ENCODE measurements at regions not wholly inside any gene's neighbourhood (a gene's known extent, or its start where the extent isn't known, plus 50 kb on each side); places are given as distances from the start of the nearest gene placed in this dataset.
A peak's percentile ranks its signal among the peaks of the same experiment; 100 is the strongest.
"Not testable (repeated sequence)": the region's sequence is repeated elsewhere in the genome, so short reads cannot be mapped to it uniquely, and the experiment has no call there.

DNA sequence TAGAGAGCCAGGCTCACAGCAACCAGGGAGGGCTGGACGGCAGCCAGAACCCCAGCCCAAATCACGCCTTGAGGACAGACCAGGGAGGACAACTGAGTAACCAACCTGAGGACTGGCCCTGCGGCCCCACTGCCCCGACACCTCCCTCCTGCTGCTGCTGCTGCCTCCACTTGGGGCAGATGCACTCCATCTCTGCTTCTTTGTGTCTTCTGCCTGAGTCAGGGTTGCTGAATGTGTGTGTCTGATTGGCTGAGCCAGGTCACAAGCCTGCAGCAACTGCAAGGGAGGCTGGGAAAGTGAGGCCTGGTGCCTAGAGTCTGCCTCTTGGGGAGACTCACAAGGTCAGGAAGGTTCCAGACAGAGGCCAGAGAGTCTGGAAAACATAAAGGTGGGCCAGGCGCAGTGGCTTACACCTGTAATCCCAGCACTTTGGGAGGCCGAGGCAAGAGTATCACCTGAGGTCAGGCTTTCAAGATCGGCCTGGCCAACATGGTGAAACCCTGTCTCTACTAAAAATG lies 83.4 kb downstream of the ZFP36L2 start:
- no peaks in the 10 kb centered on the region for H3K4me1 ChIP-seq (ENCODE audit: low read length)

GRCh38 chr2:43141636-43142151 lies 84.7 kb downstream of the ZFP36L2 start:
- not testable (repeated sequence) for H3K79me2 ChIP-seq (ENCODE audit: low read length); H3K4me2 ChIP-seq (ENCODE audit: low read depth, low read length, poor library complexity, severe bottlenecking); H3K27ac ChIP-seq (ENCODE audit: low read length); H3K9me2 ChIP-seq (replicated peaks; ENCODE audit: insufficient read depth, low read length); H3K27me3 ChIP-seq (ENCODE audit: low read length); DNase-seq; H2AFZ ChIP-seq (ENCODE audit: low read length); H3K4me1 ChIP-seq (ENCODE audit: low read length); H3K4me3 ChIP-seq (ENCODE audit: low read length); H3K9me3 ChIP-seq (ENCODE audit: low read length); H4K20me1 ChIP-seq (ENCODE audit: insufficient read depth, low read depth, low read length); H3K9ac ChIP-seq (ENCODE audit: low read length); H3K36me3 ChIP-seq (ENCODE audit: insufficient read depth, low read length)

More for the DNA sequence above, 83.4 kb downstream of the ZFP36L2 start:
- Histone ChIP-seq H3K27ac (ENCODE audit: low read length) (no peak overlapping the region), H3K9me2 (replicated peaks; ENCODE audit: insufficient read depth, low read length) (no peaks in the 10 kb centered on the region), H2AFZ (ENCODE audit: low read length) (no peak overlapping the region), H3K36me3 (ENCODE audit: insufficient read depth, low read length) (no peaks in the 10 kb centered on the region), H3K9me3 (ENCODE audit: low read length) (no peaks in the 10 kb centered on the region), H3K4me2 (ENCODE audit: low read depth, low read length, poor library complexity, severe bottlenecking) (no peak overlapping the region), H3K27me3 (ENCODE audit: low read length) (no peaks in the 10 kb centered on the region), H3K9ac (ENCODE audit: low read length) (no peak overlapping the region), H4K20me1 (ENCODE audit: insufficient read depth, low read depth, low read length) (no peaks in the 10 kb centered on the region), H3K79me2 (ENCODE audit: low read length) (no peaks in the 10 kb centered on the region), H3K4me3 (ENCODE audit: low read length) (no peak overlapping the region)
- peak; percentile 60 for DNase-seq

DNA sequence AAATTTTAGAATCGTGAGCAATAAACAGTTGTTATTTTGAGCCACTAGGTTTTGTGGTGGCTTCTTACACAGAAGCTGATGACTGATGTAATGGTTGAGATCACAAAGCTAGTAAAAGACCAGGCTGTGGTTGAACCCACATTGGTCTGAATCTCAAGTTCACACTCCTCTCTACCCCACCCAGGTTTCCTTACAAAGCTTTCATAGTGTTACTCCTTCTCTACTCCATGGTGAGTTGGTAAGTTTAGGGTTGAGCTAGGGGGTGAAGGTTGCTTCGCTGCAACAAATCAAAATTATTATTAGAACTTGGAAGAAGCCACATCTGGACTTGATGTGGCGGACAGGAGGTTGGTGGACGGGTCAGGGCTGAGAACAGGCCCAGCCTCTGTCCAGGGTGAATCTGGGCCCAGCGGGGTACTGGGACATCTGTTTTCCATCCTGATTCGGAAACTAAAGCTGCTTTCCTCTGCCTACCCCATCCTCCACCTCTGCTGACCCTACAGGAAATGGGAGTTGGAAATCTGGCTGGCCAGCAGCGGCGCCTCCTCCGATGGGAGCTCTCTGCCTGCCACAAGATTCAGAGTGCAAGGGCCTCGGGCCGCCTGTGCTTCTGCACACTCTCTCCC lies 86.3 kb downstream of the ZFP36L2 start:
- H3K27me3 ChIP-seq (ENCODE audit: low read length): no peaks in the 10 kb centered on the region
- H3K9me2 ChIP-seq (replicated peaks; ENCODE audit: insufficient read depth, low read length): no peaks in the 10 kb centered on the region
- H4K20me1 ChIP-seq (ENCODE audit: insufficient read depth, low read depth, low read length): no peaks in the 10 kb centered on the region
- no peak overlapping the region for H3K4me2 ChIP-seq (ENCODE audit: low read depth, low read length, poor library complexity, severe bottlenecking)
- no peaks in the 10 kb centered on the region for H3K79me2 ChIP-seq (ENCODE audit: low read length)
- no peak overlapping the region for H2AFZ ChIP-seq (ENCODE audit: low read length)
- no peak overlapping the region for H3K4me3 ChIP-seq (ENCODE audit: low read length)
- DNase-seq: no peak
- H3K27ac ChIP-seq (ENCODE audit: low read length): no peak overlapping the region
- no peak overlapping the region for H3K9ac ChIP-seq (ENCODE audit: low read length)
- no peaks in the 10 kb centered on the region for H3K9me3 ChIP-seq (ENCODE audit: low read length)
- H3K36me3 ChIP-seq (ENCODE audit: insufficient read depth, low read length): no peaks in the 10 kb centered on the region
- H3K4me1 ChIP-seq (ENCODE audit: low read length): no peaks in the 10 kb centered on the region; the same call in 1 of the 2 replicates

DNA sequence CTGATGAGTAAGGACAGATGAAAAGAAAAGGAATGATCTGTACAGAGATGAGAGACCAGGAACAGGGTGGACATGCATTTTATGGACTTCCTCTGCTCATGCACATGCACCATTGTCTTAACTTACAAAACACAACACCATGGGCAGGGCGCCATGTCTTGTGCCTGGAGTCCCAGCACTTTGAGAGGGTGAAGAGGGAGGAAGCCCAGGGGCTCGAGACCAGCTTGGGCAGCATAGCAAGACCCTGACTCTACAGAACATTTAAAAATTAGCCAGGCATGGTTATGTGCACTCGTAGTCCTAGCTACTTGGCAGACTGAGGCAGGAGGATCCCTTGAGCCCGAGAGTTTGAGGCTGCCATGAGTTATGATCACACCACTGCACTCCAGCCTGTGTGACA lies 86.9 kb downstream of the ZFP36L2 start:
- Histone ChIP-seq H3K9me2 (replicated peaks; ENCODE audit: insufficient read depth, low read length) (no peaks in the 10 kb centered on the region), H3K9ac (ENCODE audit: low read length) (no peak overlapping the region), H3K4me1 (ENCODE audit: low read length) (no peaks in the 10 kb centered on the region; the same call in 1 of the 2 replicates), H3K4me3 (ENCODE audit: low read length) (no peak overlapping the region), H3K27me3 (ENCODE audit: low read length) (no peaks in the 10 kb centered on the region), H3K36me3 (ENCODE audit: insufficient read depth, low read length) (no peaks in the 10 kb centered on the region), H4K20me1 (ENCODE audit: insufficient read depth, low read depth, low read length) (no peaks in the 10 kb centered on the region), H2AFZ (ENCODE audit: low read length) (no peak overlapping the region), H3K27ac (ENCODE audit: low read length) (no peak overlapping the region), H3K4me2 (ENCODE audit: low read depth, low read length, poor library complexity, severe bottlenecking) (no peak overlapping the region), H3K79me2 (ENCODE audit: low read length) (no peaks in the 10 kb centered on the region), H3K9me3 (ENCODE audit: low read length) (no peaks in the 10 kb centered on the region)
- DNase-seq: no peak

DNA sequence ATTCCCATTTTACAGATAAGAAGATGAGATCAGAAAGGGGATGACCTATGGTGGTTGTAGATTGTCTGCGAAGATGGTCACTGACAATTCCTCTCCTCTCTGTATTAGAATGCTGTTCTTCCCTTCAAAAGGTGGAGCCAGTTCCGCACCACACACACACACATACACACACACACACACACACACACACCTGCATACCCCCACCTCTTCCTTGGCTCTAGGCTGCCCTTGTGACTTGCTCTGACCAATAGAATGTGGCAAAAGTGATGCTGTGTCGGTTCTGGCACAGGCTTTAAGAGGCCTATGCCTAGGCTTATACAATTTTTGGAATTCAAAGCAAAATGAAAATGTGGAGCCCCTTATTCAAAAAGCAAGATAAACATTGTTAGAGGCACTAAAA lies 88.0 kb downstream of the ZFP36L2 start:
- no peaks in the 10 kb centered on the region for H3K79me2 ChIP-seq (ENCODE audit: low read length)
- no peaks in the 10 kb centered on the region for H3K9me3 ChIP-seq (ENCODE audit: low read length)
- no peaks in the 10 kb centered on the region; the same call in 1 of the 2 replicates for H3K4me1 ChIP-seq (ENCODE audit: low read length)
- no peak overlapping the region for H3K4me2 ChIP-seq (ENCODE audit: low read depth, low read length, poor library complexity, severe bottlenecking)
- H3K9me2 ChIP-seq (replicated peaks; ENCODE audit: insufficient read depth, low read length): no peaks in the 10 kb centered on the region
- no peak overlapping the region for H3K4me3 ChIP-seq (ENCODE audit: low read length)
- H3K27me3 ChIP-seq (ENCODE audit: low read length): no peaks in the 10 kb centered on the region
- no peaks in the 10 kb centered on the region for H4K20me1 ChIP-seq (ENCODE audit: insufficient read depth, low read depth, low read length)
- no peak overlapping the region for H3K9ac ChIP-seq (ENCODE audit: low read length)
- H3K27ac ChIP-seq (ENCODE audit: low read length): no peak overlapping the region
- DNase-seq: no peak
- no peaks in the 10 kb centered on the region for H3K36me3 ChIP-seq (ENCODE audit: insufficient read depth, low read length)
- no peak overlapping the region for H2AFZ ChIP-seq (ENCODE audit: low read length)

DNA sequence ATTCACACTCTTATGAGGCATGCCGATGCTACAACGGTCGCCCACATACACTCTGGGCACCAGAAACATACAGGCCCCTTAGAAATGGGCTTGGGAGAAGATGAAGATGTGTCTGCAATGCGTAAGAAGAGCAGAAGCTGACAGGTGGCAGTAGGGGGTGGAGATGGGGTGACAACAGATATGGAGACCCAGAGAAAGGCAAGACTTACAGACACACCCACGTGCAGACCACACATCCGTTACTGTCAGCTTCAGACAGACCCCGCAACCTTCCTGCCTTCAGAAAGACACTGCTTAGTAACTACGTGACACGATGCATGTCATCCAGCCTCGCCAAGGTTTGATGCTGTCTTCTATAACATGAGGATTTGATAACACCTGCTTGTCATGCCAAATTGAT lies 89.5 kb downstream of the ZFP36L2 start:
- Histone ChIP-seq H3K9me3 (ENCODE audit: low read length) (no peaks in the 10 kb centered on the region), H3K79me2 (ENCODE audit: low read length) (no peaks in the 10 kb centered on the region), H3K4me3 (ENCODE audit: low read length) (no peak overlapping the region), H4K20me1 (ENCODE audit: insufficient read depth, low read depth, low read length) (no peaks in the 10 kb centered on the region), H3K9me2 (replicated peaks; ENCODE audit: insufficient read depth, low read length) (no peaks in the 10 kb centered on the region), H3K9ac (ENCODE audit: low read length) (no peak overlapping the region), H2AFZ (ENCODE audit: low read length) (no peak overlapping the region), H3K4me1 (ENCODE audit: low read length) (peaks cover under 1% of the 10 kb centered on the region), H3K27ac (ENCODE audit: low read length) (no peak overlapping the region), H3K27me3 (ENCODE audit: low read length) (no peaks in the 10 kb centered on the region), H3K4me2 (ENCODE audit: low read depth, low read length, poor library complexity, severe bottlenecking) (no peak overlapping the region), H3K36me3 (ENCODE audit: insufficient read depth, low read length) (no peaks in the 10 kb centered on the region)
- no peak for DNase-seq

GRCh38 chr2:43136011-43136799 lies 90.2 kb downstream of the ZFP36L2 start:
- H3K36me3 ChIP-seq (ENCODE audit: insufficient read depth, low read length): no peaks in the 10 kb centered on the region
- no peak overlapping the region for H3K4me3 ChIP-seq (ENCODE audit: low read length)
- no peak overlapping the region for H3K4me2 ChIP-seq (ENCODE audit: low read depth, low read length, poor library complexity, severe bottlenecking)
- no peaks in the 10 kb centered on the region for H3K27me3 ChIP-seq (ENCODE audit: low read length)
- DNase-seq: no peak
- no peak overlapping the region for H3K27ac ChIP-seq (ENCODE audit: low read length)
- peaks cover 7% of the 10 kb centered on the region for H3K4me1 ChIP-seq (ENCODE audit: low read length)
- no peaks in the 10 kb centered on the region for H4K20me1 ChIP-seq (ENCODE audit: insufficient read depth, low read depth, low read length)
- H3K9me3 ChIP-seq (ENCODE audit: low read length): no peaks in the 10 kb centered on the region
- no peak overlapping the region for H2AFZ ChIP-seq (ENCODE audit: low read length)
- no peaks in the 10 kb centered on the region for H3K9me2 ChIP-seq (replicated peaks; ENCODE audit: insufficient read depth, low read length)
- H3K79me2 ChIP-seq (ENCODE audit: low read length): no peaks in the 10 kb centered on the region
- H3K9ac ChIP-seq (ENCODE audit: low read length): no peak overlapping the region

GRCh38 chr2:43135583-43135982 lies 90.8 kb downstream of the ZFP36L2 start:
- Histone ChIP-seq H3K4me2 (ENCODE audit: low read depth, low read length, poor library complexity, severe bottlenecking) (no peak overlapping the region), H3K27ac (ENCODE audit: low read length) (no peak overlapping the region)

More at GRCh38 chr2:43135583-43135982, 90.8 kb downstream of the ZFP36L2 start:
- Histone ChIP-seq H3K4me1 (ENCODE audit: low read length) (peaks cover 8% of the 10 kb centered on the region), H3K27me3 (ENCODE audit: low read length) (no peaks in the 10 kb centered on the region), H3K9ac (ENCODE audit: low read length) (no peak overlapping the region), H3K4me3 (ENCODE audit: low read length) (no peak overlapping the region), H4K20me1 (ENCODE audit: insufficient read depth, low read depth, low read length) (no peaks in the 10 kb centered on the region), H3K9me2 (replicated peaks; ENCODE audit: insufficient read depth, low read length) (no peaks in the 10 kb centered on the region), H3K36me3 (ENCODE audit: insufficient read depth, low read length) (no peaks in the 10 kb centered on the region), H2AFZ (ENCODE audit: low read length) (no peak overlapping the region), H3K9me3 (ENCODE audit: low read length) (no peaks in the 10 kb centered on the region), H3K79me2 (ENCODE audit: low read length) (no peaks in the 10 kb centered on the region)
- DNase-seq: no peak
